ENCODE measurements at regions not wholly inside any gene's neighbourhood (a gene's known extent, or its start where the extent isn't known, plus 50 kb on each side); places are given as distances from the start of the nearest gene placed in this dataset.

- Histone ChIP-seq H3K36me3 (ENCODE audit: control insufficient read depth, insufficient read depth, low read length) (no peaks in the 10 kb centered on the region), H3K27me3 (ENCODE audit: control insufficient read depth, insufficient read depth, low read length) (no peaks in the 10 kb centered on the region), H3K4me3 (ENCODE audit: low read depth, low read length) (no peak overlapping the region)
- no peak for DNase-seq (ENCODE audit: low read depth)
- ChIA-PET CTCF (interaction anchor here (1.0 kb wide), 1 partner anchor 202 kb away, joined by 4 read pairs; no protein-coding TSS in a partner anchor), POLR2A (interaction anchor here (0.5 kb wide), 1 partner anchor 24 kb away, joined by 17 read pairs; no protein-coding TSS in a partner anchor)
- TF ChIP-seq CTCF (IDR thresholded peaks at IDR 0.05; ENCODE audit: insufficient read depth, low read depth, low read length), result no peak
These were observed 59.3 kb upstream of the NUP160 start for GRCh38 chr11:47907499-47907898.

GRCh38 chr11:47906066-47906465 lies 57.9 kb upstream of the NUP160 start:
- Histone ChIP-seq H3K36me3 (ENCODE audit: control insufficient read depth, insufficient read depth, low read length) (no peaks in the 10 kb centered on the region), H3K27me3 (ENCODE audit: control insufficient read depth, insufficient read depth, low read length) (no peaks in the 10 kb centered on the region), H3K4me3 (ENCODE audit: low read depth, low read length) (no peak overlapping the region)
- POLR2A ChIA-PET, result no interaction called here
- CTCF ChIA-PET, result no interaction called here
- TF ChIP-seq CTCF (IDR thresholded peaks at IDR 0.05; ENCODE audit: insufficient read depth, low read depth, low read length), result no peak
- DNase-seq (ENCODE audit: low read depth), result no peak

- POLR2A ChIA-PET, result no interaction called here
- no peak for DNase-seq (ENCODE audit: low read depth)
- no peaks in the 10 kb centered on the region for H3K27me3 ChIP-seq (ENCODE audit: control insufficient read depth, insufficient read depth, low read length)
- CTCF ChIA-PET, result no interaction called here
- no peak for TF ChIP-seq CTCF (IDR thresholded peaks at IDR 0.05; ENCODE audit: insufficient read depth, low read depth, low read length)
- H3K36me3 ChIP-seq (ENCODE audit: control insufficient read depth, insufficient read depth, low read length), result no peaks in the 10 kb centered on the region
- no peak overlapping the region for H3K4me3 ChIP-seq (ENCODE audit: low read depth, low read length)
These were observed 57.4 kb upstream of the NUP160 start for GRCh38 chr11:47905358-47906059.

GRCh38 chr11:47904808-47905207 lies 56.7 kb upstream of the NUP160 start:
- DNase-seq (ENCODE audit: low read depth), result no peak
- Histone ChIP-seq H3K36me3 (ENCODE audit: control insufficient read depth, insufficient read depth, low read length) (no peaks in the 10 kb centered on the region), H3K27me3 (ENCODE audit: control insufficient read depth, insufficient read depth, low read length) (no peaks in the 10 kb centered on the region), H3K4me3 (ENCODE audit: low read depth, low read length) (no peak overlapping the region)
- no peak for TF ChIP-seq CTCF (IDR thresholded peaks at IDR 0.05; ENCODE audit: insufficient read depth, low read depth, low read length)
- ChIA-PET POLR2A (no interaction called here), CTCF (no interaction called here)

- TF ChIP-seq CTCF (IDR thresholded peaks at IDR 0.05; ENCODE audit: insufficient read depth, low read depth, low read length), result no peak
- CTCF ChIA-PET, result interaction anchor here (1.0 kb wide), 1 partner anchor 13 kb away, joined by 3 read pairs; no protein-coding TSS in a partner anchor
- no peaks in the 10 kb centered on the region for H3K36me3 ChIP-seq (ENCODE audit: control insufficient read depth, insufficient read depth, low read length)
- DNase-seq (ENCODE audit: low read depth), result no peak
- no peaks in the 10 kb centered on the region; the same call in 1 of the 2 replicates for H3K27me3 ChIP-seq (ENCODE audit: control insufficient read depth, insufficient read depth, low read length)
- POLR2A ChIA-PET, result no interaction called here
- no peak overlapping the region for H3K4me3 ChIP-seq (ENCODE audit: low read depth, low read length)
These were observed 55.9 kb upstream of the NUP160 start for GRCh38 chr11:47904048-47904447.
